Upper lobe of left lung (tissue), 4 donors: ENCODE measurements at regions not wholly inside any gene's neighbourhood (a gene's known extent, or its start where the extent isn't known, plus 50 kb on each side); places are given as distances from the start of the nearest gene placed in this dataset.

Experiments
- CTCF ChIP-seq, 6 experiments: fragments of 450-650 bp in 4 of 6; fragments of 200-600 bp in 2 of 6; sonication (generic) in 2 of 6; IDR thresholded peaks; one replicate each; pipeline ENCODE4 v1.5.1; 2016 to 2019; ENCODE audit warnings: antibody characterized with exemption in 6 of 6
- EP300 ChIP-seq, 4 donors: sonication (generic); formaldehyde crosslinking; IDR thresholded peaks; one replicate each; pipeline ENCODE4 v1.5.1; 2017; ENCODE audit warnings: antibody characterized with exemption in 4 of 4, control low read depth in 2 of 4
- POLR2A ChIP-seq, 4 donors: fragments of 450-650 bp; IDR thresholded peaks; one replicate each; pipeline ENCODE4 v1.5.1; 2016 to 2017; ENCODE audit warnings: antibody characterized with exemption in 4 of 4, mild to moderate bottlenecking in 2 of 4
- POLR2AphosphoS5 ChIP-seq, 2 donors: sonication (generic); formaldehyde crosslinking; IDR thresholded peaks; one replicate each; pipeline ENCODE4 v1.5.1; 2017; ENCODE audit warnings: antibody characterized with exemption in 2 of 2

GRCh38 chrX:39985551-39985950 lies 112.2 kb downstream of the BCOR start:
- TF ChIP-seq POLR2A (IDR thresholded peaks at IDR 0.05) (no peak), CTCF (IDR thresholded peaks at IDR 0.05) (no peak), POLR2AphosphoS5 (IDR thresholded peaks at IDR 0.05) (peak in 1 of 2 donors; percentile 17), EP300 (IDR thresholded peaks at IDR 0.05) (no peak)
